Hepatocyte (in vitro differentiated cells): ENCODE measurements at regions not wholly inside any gene's neighbourhood (a gene's known extent, or its start where the extent isn't known, plus 50 kb on each side); places are given as distances from the start of the nearest gene placed in this dataset.

Source experiments
- DNase-seq: peaks from one replicate; pipeline ENCODE4 v3.0.0-alpha.2; 2016; ENCODE audit warnings: low spot score
- H2AFZ ChIP-seq: fragments of 200-600 bp; sonication (generic); 2 replicates; pipeline ENCODE4 v1.6.0; 2016; ENCODE audit warnings: antibody characterized with exemption, mild to moderate bottlenecking
- H3K27ac ChIP-seq: fragments of 200-600 bp; sonication (generic); 2 replicates; pipeline ENCODE4 v1.5.1; 2016; ENCODE audit warnings: mild to moderate bottlenecking
- H3K27me3 ChIP-seq: fragments of 200-600 bp; sonication (generic); 2 replicates; pipeline ENCODE4 v1.6.1; 2016
- H3K36me3 ChIP-seq: fragments of 200-600 bp; sonication (generic); replicated peaks from 2 replicates; pipeline ENCODE4 v1.5.1; 2016; ENCODE audit warnings: low read depth; ENCODE audit not compliant: insufficient read depth
- H3K4me1 ChIP-seq: fragments of 200-600 bp; sonication (generic); 2 replicates; pipeline ENCODE4 v1.5.1; 2016; ENCODE audit warnings: mild to moderate bottlenecking, moderate library complexity; ENCODE audit not compliant: insufficient read depth
- H3K4me2 ChIP-seq: fragments of 200-600 bp; sonication (generic); 2 replicates; pipeline ENCODE4 v1.6.0; 2016
- H3K4me3 ChIP-seq: fragments of 200-600 bp; sonication (generic); 2 replicates; pipeline ENCODE4 v1.5.1; 2016; ENCODE audit warnings: mild to moderate bottlenecking
- H3K79me2 ChIP-seq: fragments of 200-600 bp; sonication (generic); 2 replicates; pipeline ENCODE4 v1.6.0; 2017; ENCODE audit warnings: mild to moderate bottlenecking
- H3K9me2 ChIP-seq: fragments of 200-600 bp; sonication (generic); replicated peaks from 2 replicates; pipeline ENCODE4 v1.6.0; 2017; ENCODE audit warnings: mild to moderate bottlenecking; ENCODE audit not compliant: insufficient read depth
- H3K9me3 ChIP-seq: fragments of 200-600 bp; sonication (generic); 2 replicates; pipeline ENCODE4 v1.5.1; 2016; ENCODE audit warnings: low read depth, mild to moderate bottlenecking
- H4K20me1 ChIP-seq: fragments of 200-600 bp; sonication (generic); 2 replicates; pipeline ENCODE4 v1.6.0; 2016; ENCODE audit warnings: mild to moderate bottlenecking; ENCODE audit not compliant: insufficient read depth, poor library complexity, severe bottlenecking
- EZH2 ChIP-seq: fragments of 200-600 bp; sonication (generic); IDR thresholded peaks from 2 replicates; pipeline ENCODE4 v1.6.1; 2016; ENCODE audit warnings: antibody characterized with exemption, mild to moderate bottlenecking, borderline replicate concordance
- EZH2phosphoT487 ChIP-seq: fragments of 200-600 bp; sonication (generic); IDR thresholded peaks from one replicate; pipeline ENCODE4 v1.6.1; 2018; ENCODE audit warnings: antibody characterized with exemption, mild to moderate bottlenecking, low read depth, moderate library complexity; ENCODE audit not compliant: unreplicated experiment, severe bottlenecking
- WGBS: methylation state at CpG from one replicate; pipeline ENCODE4 v1.1.6; 2016; ENCODE audit warnings: low lambda C conversion rate; ENCODE audit errors: missing lambda C conversion rate; 5-methylcytosine and 5-hydroxymethylcytosine counted together
- TF ChIP-seq, protein P1 (sequence below): fragments of 200-600 bp; sonication (generic); IDR thresholded peaks from 2 replicates; pipeline ENCODE4 v1.5.1; 2016; ENCODE audit warnings: antibody characterized with exemption, mild to moderate bottlenecking; ENCODE audit not compliant: poor library complexity

DNA sequence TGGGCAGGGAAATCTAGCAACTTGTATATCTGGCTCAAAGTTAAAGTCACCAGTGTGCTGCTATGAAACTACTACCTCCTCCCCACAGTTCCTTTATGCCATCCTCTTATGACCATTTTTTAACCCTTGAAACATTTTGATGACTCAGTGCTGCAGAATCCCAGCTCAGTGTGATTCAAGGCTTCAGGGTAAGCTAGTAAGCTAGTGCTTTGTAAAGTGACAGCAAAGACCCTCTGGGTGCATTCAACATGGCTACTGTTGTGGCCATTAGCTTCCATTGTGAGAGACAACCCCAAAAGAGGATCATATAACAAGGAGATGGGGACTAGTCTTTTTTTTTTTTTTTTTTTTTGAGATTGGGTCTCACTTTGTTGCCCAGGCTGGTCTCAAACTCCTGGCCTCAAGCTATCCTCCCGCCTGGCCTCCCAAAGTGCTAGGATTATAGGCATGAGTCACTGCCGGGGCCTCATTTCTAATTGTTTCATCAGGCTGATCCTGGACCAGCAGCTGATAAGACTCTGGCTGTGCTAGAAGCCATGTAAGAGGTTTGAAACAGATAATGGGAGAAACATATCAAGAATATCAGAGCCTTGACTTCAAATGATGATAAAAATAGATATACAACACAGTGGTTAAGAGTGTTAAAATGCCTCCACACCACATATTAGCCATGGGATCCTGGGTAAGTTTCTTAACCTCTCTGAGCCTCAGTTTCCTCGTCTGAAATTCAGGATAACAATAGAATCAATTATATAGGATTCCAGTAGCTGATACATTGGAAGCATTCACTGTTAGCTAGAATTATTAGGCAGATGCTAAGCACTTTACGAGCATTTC is 65.7 kb upstream of the RTN4 start:
- Histone ChIP-seq H3K27ac (no peak overlapping the region), H3K9me2 (no peaks in the 10 kb centered on the region), H3K4me3 (no peak overlapping the region), H3K27me3 (no peaks in the 10 kb centered on the region), H3K9me3 (no peaks in the 10 kb centered on the region), H3K36me3 (no peaks in the 10 kb centered on the region), H3K4me1 (peaks cover 37% of the 10 kb centered on the region), H3K4me2 (no peak overlapping the region), H4K20me1 (no peaks in the 10 kb centered on the region), H2AFZ (no peak overlapping the region), H3K79me2 (no peaks in the 10 kb centered on the region)
- no peak for DNase-seq
- WGBS = 66% methylated on average over 4 of the region's 4 CpGs
- TF ChIP-seq EZH2 (no peak), EZH2phosphoT487 (no peak)
- TF ChIP-seq, protein P1, sequence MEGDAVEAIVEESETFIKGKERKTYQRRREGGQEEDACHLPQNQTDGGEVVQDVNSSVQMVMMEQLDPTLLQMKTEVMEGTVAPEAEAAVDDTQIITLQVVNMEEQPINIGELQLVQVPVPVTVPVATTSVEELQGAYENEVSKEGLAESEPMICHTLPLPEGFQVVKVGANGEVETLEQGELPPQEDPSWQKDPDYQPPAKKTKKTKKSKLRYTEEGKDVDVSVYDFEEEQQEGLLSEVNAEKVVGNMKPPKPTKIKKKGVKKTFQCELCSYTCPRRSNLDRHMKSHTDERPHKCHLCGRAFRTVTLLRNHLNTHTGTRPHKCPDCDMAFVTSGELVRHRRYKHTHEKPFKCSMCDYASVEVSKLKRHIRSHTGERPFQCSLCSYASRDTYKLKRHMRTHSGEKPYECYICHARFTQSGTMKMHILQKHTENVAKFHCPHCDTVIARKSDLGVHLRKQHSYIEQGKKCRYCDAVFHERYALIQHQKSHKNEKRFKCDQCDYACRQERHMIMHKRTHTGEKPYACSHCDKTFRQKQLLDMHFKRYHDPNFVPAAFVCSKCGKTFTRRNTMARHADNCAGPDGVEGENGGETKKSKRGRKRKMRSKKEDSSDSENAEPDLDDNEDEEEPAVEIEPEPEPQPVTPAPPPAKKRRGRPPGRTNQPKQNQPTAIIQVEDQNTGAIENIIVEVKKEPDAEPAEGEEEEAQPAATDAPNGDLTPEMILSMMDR = no peak

DNA sequence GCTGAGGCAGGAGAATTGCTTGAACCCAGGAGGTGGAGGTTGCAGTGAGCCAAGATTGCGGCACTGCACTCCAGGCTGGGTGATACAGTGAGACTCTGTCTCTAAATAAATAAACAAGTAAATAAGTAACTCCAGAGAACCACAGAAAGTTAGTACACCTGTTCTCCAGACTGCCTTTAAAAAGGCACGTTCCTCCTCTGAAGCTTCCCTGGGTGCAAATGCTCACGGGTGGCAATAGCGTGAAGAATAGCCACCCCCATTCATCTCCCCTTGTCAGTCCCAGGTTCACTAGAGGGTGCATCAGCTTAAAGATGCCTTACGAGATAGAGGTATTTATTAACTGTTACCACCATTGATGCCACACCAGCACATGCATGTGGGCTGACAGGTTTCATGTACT is 64.3 kb upstream of the RTN4 start:
- TF ChIP-seq, protein P1 = no peak
- TF ChIP-seq EZH2phosphoT487 (no peak), EZH2 (no peak)
- Histone ChIP-seq H3K27me3 (no peaks in the 10 kb centered on the region), H3K27ac (no peak overlapping the region), H4K20me1 (no peaks in the 10 kb centered on the region), H3K4me3 (no peak overlapping the region), H2AFZ (no peak overlapping the region), H3K79me2 (no peaks in the 10 kb centered on the region), H3K36me3 (no peaks in the 10 kb centered on the region), H3K9me3 (no peaks in the 10 kb centered on the region), H3K4me1 (peaks cover 39% of the 10 kb centered on the region), H3K4me2 (no peak overlapping the region), H3K9me2 (no peaks in the 10 kb centered on the region)
- 89% methylated on average over 5 of the region's 5 CpGs for WGBS
- DNase-seq = no peak

DNA sequence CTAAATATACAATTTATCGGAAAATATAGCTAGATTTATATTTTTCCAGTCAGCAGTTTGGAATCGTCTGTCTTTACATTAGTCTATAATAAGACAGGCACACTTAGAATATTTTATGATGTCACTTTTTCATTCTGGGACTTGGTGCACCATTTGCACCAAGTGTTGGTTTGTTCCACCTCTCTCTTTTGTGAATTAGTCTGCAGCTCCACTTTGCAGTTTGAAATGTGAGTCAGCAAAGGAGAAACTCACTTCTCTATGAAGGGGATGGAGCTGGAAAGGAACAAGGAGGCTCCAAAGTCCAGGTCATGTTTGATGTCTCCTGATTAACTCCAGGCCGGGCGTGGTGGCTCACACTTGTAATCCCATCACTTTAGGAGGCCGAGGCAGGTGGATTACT is 63.8 kb upstream of the RTN4 start:
- H3K27me3 ChIP-seq = no peaks in the 10 kb centered on the region
- peaks cover 44% of the 10 kb centered on the region for H3K4me1 ChIP-seq
- H3K4me2 ChIP-seq = no peak overlapping the region
- no peaks in the 10 kb centered on the region for H3K36me3 ChIP-seq
- H4K20me1 ChIP-seq = no peaks in the 10 kb centered on the region
- no peak for TF ChIP-seq EZH2
- H3K79me2 ChIP-seq = no peaks in the 10 kb centered on the region
- H3K4me3 ChIP-seq = no peak overlapping the region
- no peaks in the 10 kb centered on the region for H3K9me3 ChIP-seq
- H2AFZ ChIP-seq = no peak overlapping the region
- H3K27ac ChIP-seq = no peak overlapping the region
- 80% methylated on average over 5 of the region's 5 CpGs for WGBS
- DNase-seq = peak; percentile 43
- H3K9me2 ChIP-seq = no peaks in the 10 kb centered on the region

DNA sequence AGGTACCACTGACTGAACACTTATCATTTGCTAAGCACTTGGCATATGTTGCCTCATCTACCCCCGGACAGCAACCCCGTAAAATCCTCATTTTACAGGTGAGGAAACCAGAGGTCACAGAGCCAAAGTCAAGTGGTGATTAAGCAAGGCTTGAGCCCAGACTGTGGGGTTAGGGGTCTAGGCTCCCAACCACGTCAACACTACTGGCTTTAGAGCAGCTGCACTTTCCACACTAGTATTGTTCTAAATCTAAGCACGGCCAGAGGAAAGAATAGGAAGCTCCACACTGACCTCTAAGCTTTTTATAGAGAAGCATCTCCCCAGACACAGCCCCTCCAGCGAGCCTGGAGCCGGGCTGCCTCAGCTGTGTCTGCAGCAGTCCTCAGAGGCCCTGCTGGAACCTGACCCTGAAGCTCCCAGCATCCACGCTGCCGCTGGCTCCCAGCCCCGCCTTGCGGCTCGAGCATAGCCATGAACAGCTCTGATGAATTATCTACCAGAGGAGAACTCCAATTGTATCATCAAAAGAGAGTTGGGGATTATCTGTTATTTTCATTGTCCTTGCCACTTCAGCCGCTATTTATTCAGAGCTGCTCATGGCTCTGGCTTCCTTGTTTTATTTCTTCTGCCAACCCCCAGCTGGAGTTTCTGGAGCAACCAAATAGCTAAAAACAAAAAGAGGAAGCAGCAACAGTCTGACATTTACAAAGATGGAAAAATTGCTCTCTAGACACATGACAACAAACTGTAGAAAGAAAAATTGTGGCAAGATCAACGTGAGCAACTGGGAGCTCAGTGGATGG is 62.2 kb upstream of the RTN4 start:
- no peaks in the 10 kb centered on the region for H3K79me2 ChIP-seq
- no peaks in the 10 kb centered on the region for H3K9me2 ChIP-seq
- DNase-seq = peak; percentile 77
- no peaks in the 10 kb centered on the region for H3K27me3 ChIP-seq
- H3K9me3 ChIP-seq = no peaks in the 10 kb centered on the region
- H3K4me1 ChIP-seq = peaks cover 53% of the 10 kb centered on the region
- TF ChIP-seq EZH2phosphoT487 = no peak
- TF ChIP-seq, protein P1 = peak; percentile 14
- no peaks in the 10 kb centered on the region for H3K36me3 ChIP-seq
- peak overlapping the region; percentile 90 for H3K27ac ChIP-seq
- no peaks in the 10 kb centered on the region for H4K20me1 ChIP-seq
- WGBS = 51% methylated on average over 13 of the region's 13 CpGs
- H3K4me3 ChIP-seq = no peak overlapping the region
- no peak overlapping the region for H2AFZ ChIP-seq
- peak overlapping the region; percentile 23 for H3K4me2 ChIP-seq
